ENCODE measurements at regions not wholly inside any gene's neighbourhood (a gene's known extent, or its start where the extent isn't known, plus 50 kb on each side); places are given as distances from the start of the nearest gene placed in this dataset.

DNA sequence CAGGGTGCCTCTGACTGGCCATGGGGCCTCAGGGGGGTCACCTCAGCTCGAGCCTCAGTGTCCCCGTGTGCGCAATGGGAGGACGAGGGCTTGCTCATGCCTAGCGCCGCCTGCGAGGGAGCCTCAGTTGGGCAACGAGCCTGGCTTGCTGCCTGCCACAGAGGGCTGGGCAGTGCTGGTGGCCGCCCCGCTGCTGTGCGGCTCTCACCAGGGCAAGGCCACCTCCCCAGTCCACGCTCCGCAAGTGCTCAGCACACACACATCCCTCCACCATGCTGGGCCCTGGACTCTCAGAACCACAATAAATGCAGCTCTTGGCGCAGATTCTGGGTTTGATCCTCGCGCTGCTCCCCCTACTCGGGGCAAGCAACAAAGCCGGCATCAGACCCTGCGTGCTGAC lies 76.2 kb downstream of the ENGASE start:
- no peak overlapping the region for H3K4me3 ChIP-seq (ENCODE audit: low read length)
- DNase-seq (ENCODE audit: low read depth, low spot score), result no peak

DNA sequence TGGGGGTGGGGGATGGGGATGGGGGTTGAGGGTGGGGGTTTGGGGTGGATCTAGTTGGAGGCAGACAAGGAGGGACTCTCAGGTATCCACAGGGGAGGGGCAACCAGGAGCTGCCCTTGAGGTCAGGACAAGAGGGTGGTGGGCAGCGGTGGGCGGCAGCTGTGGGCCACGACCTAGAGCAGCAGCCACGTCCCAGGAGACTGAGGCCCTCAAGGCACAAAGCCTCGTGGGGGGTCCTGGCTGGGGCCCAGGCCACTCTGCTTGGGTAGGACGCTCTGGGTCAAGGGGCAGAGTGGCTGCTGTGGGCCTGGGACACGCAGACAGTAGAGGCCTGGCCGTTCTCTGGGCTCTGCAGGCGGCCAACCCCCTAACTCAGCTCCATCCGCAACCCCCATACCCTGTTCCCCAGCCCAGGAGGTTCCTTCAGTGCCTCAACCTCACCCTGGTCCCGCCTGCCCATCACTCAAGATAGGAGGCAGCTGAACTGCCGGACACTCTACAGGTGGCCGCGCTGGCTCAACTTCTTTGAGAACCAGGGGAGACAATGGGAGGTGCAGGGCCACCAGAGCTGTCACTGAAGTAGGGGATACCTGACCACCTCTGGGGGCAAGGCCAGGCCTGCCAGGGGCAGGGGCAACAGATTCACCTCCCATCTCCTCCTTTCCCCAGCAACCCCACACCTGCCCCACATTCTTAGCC lies 75.6 kb downstream of the ENGASE start:
- no peak for DNase-seq (ENCODE audit: low read depth, low spot score)
- no peak overlapping the region for H3K4me3 ChIP-seq (ENCODE audit: low read length)

DNA sequence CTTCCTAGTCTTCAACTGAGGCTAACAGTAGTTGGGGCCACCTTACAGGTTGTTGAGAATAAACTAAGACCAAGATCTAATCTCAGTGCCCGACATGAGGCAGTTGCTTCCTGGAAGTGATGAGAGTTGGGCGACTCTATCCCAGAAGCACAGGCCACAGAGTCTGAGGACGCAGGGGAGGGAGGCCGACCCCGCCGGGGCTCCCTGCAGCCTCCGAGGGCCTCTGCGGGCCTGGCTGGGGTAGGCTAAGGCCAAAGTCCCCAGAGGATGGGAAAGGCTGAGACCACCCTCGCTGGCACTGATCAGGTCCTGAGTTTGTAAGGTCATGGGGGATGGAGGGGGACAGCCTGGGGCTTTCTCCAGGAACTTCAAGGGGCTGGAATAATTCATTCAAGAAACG lies 74.0 kb downstream of the ENGASE start:
- H3K4me3 ChIP-seq (ENCODE audit: low read length), result no peak overlapping the region
- no peak for DNase-seq (ENCODE audit: low read depth, low spot score)

DNA sequence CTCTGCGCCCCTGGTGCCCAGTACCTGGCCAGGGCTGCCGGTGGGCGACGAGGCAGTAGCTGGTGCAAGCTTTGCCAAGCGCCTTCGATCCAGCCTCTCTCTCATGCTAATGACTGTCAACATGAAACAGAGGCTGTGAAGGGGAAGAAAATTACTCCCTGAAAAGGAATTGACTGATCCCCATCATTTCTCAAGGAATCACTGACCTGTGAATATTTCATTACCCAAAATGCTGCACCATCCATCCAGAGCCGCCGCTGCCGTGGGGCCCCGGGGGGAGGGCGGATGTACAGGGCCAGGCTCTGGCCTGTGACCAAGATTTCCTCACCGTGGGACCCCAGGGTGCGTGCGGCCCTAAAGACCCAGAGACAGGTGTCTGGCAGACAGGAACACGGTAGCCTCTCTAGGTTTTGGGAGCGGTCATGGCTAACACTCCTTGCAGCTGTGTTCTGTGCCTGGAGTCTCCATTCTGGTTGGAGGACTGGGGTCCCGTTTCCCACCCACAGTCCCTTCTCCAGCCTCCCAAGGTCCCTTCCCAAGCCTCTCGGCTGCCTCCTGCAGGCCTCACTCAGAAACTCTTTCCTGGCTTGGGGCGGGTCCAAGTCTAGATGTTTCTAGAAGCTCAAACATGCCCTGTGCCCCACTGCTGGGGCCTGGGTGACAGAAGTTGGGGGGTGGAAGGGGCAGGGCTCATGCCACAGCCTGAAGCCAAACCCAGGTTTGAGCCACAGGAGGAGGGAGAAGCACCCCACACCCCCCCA lies 73.3 kb downstream of the ENGASE start:
- no peak for DNase-seq (ENCODE audit: low read depth, low spot score)
- no peak overlapping the region for H3K4me3 ChIP-seq (ENCODE audit: low read length)

DNA sequence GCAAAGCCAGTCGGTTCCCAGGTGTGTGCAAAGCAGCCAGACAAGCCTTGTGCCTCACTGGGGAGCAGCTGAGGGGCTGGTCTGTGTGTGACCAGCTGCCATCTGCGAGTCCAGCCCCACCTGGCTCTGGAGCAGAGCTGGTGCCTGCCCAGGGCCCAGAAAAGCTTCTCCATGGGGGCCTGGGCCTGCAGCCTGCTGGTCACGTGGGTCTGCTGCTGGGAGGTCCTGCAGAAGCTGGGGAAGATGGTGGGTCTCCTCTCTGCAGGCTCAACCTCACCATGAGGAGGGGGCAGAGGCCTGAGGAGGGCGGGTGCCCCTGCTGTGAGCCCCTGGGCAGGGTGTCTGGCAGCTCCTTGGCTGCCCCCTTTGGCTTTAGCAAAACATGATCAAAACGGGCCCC lies 71.9 kb downstream of the ENGASE start:
- H3K4me3 ChIP-seq (ENCODE audit: low read length), result no peak overlapping the region
- no peak for DNase-seq (ENCODE audit: low read depth, low spot score)

DNA sequence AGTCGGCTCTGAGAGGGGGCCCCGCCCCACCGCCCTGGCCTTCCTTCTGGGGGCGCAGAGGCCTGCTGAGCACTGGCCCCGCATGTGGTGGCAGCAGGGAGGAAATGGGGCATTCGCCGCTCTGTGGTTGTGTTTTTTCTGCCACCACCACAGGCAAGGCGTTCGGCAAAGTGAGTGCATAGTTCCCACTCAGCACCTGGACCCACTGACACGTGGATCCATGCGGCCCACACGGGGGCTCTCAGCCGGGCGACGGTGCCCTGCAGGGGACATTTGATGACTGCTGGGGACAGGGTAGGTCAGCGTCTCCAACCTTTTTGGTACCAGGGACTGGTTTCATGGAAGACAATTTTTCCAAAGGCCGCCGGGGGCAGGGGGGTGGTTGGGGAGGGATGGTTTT lies 70.9 kb downstream of the ENGASE start:
- DNase-seq (ENCODE audit: low read depth, low spot score), result no peak
- no peak overlapping the region for H3K4me3 ChIP-seq (ENCODE audit: low read length)

DNA sequence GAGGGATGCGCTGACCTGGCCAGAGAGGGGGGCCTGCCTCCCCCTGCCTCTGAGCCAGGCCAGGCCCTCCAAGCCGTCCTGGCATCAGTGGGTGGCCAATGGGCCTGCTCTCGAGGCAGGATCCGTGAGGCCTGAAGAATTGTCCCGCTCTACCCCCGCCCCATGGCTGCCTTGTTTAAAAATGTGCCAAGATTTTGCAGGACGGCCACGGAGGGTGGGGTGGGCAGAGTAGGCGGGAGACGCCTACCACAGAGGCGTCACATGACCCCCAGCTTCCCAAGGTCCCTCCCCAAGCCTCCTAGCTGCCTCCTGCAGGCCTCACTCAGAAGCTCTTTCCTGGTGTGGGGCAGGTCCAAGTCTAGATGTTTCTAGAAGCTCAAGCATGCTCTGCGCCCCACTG lies 69.5 kb downstream of the ENGASE start:
- H3K4me3 ChIP-seq (ENCODE audit: low read length), result no peak overlapping the region
- no peak for DNase-seq (ENCODE audit: low read depth, low spot score)

DNA sequence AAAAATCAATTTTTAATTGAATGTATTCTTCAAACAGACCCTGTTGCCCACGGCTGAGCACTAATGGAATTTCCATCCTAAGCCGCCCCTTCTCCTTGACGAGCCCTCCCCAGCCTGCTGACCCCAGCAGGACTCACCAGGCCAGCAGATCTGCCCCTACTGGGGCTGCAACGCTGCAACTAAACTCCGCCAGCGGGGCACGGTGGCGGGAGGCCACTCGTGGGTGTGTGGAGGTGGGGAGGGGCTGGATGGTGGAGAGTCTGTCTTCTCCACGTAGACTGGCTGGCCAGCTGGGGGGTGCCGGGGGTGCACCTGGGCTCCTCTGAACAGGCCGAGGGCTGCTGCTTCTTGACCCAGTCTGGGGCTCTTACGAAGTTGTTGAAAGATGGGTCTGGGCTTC lies 67.8 kb downstream of the ENGASE start:
- DNase-seq (ENCODE audit: low read depth, low spot score), result no peak
- H3K4me3 ChIP-seq (ENCODE audit: low read length), result no peak overlapping the region

DNA sequence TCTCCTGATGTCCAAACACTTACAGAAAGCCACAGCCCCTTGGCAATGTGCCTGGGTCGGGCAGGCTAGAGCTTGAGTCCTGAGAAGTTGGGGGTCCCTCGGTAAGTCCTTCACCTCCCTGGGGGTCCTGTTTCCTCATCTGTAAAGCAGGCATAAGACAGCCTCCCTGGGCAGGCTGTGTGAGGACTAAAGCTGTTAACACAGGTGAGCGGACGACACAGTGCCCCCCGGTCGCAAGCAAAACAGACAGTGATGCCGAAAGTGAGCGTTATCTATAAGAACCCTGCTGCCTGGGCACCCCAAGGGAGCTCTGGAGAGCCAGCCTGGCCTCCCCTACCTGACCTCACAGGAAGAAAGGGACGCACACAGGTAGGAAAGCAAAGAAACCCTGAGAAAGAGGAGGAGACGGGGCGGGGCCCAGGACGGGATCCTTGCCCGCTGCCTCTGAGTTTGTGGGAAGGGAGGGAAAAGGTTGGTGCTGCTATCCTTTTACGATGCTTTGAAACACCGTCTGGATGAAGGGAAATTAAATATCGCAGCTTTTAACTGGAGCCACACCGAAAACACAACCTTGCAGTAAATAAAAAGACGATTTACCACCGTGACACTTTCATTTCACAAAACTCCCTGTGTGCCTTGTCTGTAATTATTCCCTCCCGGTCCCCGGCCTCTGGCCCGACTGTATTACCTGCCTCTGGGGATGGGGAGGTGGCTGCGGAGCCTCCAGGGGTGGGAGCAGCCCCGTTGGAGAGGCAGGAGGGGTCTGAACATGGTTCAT lies 67.1 kb downstream of the ENGASE start:
- DNase-seq (ENCODE audit: low read depth, low spot score), result no peak

DNA sequence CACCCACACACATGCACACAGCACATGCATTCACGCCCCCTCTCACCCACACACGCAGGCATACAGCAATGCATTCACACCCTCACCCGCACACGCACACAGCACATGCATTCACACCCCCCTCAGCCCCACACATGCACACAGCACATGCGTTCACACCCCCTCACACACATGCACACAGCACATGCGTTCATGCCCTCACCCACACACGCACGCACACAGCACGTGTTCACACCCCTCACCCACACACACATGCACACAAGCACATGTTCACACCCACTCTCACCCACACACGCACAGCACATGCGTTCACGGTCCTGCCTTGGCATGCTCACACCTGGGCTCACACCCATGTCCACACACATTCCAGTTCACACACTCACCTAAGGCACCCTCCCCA lies 64.2 kb downstream of the ENGASE start:
- no peak for DNase-seq (ENCODE audit: low read depth, low spot score)
- H3K4me3 ChIP-seq (ENCODE audit: low read length), result no peak overlapping the region

More for the DNA sequence above, 67.1 kb downstream of the ENGASE start:
- no peak overlapping the region for H3K4me3 ChIP-seq (ENCODE audit: low read length)

DNA sequence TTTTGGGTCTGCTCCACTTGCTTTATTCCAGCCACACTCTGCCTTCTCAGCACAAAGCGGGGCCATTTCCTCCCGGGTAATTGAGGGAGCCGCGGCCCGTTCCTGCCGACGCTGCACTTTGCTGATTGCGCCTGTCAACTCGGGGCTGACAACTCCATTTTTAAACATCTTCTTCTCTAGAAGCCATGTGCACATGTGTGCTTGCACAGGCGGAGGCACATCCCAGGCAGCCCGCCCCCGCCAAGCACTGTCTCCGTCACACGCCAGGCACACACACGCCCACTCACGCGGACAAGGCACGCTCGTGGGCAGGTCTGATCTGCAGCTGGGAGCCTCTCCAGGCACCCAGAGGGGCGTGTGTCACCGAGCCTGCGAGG lies 63.2 kb downstream of the ENGASE start:
- DNase-seq (ENCODE audit: low read depth, low spot score), result no peak
- no peak overlapping the region for H3K4me3 ChIP-seq (ENCODE audit: low read length)

DNA sequence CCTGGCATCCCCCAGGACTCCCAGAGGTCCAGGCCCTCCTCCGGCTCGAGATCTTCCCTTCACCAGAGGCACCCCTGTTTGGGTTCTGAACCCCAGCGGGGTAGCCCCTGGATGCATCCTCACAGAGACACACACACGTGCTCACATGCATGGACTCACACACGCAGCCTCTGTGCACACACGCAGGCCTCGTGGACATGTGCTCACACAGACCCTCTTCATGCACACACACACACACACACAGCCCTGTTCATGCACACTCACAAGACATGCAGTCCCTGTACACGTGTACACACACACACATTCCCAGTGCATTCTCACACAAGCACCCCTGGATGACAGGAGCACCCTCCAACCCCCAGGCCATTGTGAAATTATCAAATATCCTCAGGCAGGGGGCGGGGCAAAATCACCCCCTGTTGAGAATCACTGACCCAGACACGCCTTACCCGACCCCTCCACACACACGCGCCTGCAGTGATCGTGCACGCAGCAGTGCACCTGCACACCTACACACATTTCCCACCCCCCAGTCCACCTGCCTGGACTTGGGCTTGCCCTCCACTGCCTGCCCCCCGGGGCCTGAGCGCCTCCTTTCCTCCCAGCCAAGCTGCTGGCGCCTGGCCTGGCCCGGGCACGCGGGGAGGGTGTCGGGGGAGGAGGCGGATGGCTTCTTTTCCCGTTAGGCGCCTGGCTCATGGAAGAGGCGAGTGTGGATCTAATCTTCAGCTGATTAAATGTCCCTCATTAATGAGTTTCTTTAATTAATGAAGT lies 62.6 kb downstream of the ENGASE start:
- H3K4me3 ChIP-seq (ENCODE audit: low read length), result no peak overlapping the region
- DNase-seq (ENCODE audit: low read depth, low spot score), result no peak

DNA sequence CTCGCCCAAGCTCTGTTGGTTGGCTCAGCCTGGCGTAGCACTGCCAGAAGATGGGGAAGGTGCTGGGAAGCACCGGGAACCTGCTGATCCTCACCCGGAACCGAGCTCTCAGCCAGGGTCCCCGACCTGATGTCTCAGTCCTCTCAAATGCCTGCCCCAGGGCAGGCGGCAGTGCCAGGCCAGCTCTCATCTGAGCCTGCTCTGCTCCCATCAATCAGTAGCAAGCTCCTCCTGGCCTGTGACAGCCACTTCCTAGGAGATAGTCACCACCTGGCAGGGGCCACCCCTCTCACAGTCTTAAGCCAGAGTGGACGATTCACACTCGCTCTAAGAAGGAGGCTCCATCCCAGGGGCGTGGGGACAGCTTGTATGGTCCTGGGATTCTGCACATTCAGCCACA lies 62.0 kb downstream of the ENGASE start:
- H3K4me3 ChIP-seq (ENCODE audit: low read length), result no peak overlapping the region
- no peak for DNase-seq (ENCODE audit: low read depth, low spot score)

All from Jurkat, Clone E6-1 (cell line).